ENCODE measurements at regions not wholly inside any gene's neighbourhood (a gene's known extent, or its start where the extent isn't known, plus 50 kb on each side); places are given as distances from the start of the nearest gene placed in this dataset.

- no peak for TF ChIP-seq POLR2AphosphoS5 (IDR thresholded peaks at IDR 0.05)
- TF ChIP-seq, protein P1, sequence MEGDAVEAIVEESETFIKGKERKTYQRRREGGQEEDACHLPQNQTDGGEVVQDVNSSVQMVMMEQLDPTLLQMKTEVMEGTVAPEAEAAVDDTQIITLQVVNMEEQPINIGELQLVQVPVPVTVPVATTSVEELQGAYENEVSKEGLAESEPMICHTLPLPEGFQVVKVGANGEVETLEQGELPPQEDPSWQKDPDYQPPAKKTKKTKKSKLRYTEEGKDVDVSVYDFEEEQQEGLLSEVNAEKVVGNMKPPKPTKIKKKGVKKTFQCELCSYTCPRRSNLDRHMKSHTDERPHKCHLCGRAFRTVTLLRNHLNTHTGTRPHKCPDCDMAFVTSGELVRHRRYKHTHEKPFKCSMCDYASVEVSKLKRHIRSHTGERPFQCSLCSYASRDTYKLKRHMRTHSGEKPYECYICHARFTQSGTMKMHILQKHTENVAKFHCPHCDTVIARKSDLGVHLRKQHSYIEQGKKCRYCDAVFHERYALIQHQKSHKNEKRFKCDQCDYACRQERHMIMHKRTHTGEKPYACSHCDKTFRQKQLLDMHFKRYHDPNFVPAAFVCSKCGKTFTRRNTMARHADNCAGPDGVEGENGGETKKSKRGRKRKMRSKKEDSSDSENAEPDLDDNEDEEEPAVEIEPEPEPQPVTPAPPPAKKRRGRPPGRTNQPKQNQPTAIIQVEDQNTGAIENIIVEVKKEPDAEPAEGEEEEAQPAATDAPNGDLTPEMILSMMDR (IDR thresholded peaks at IDR 0.05) = no peak
Measured at GRCh38 chr1:80919426-80919825, 881.3 kb upstream of the ADGRL2 start.
